ENCODE measurements at regions not wholly inside any gene's neighbourhood (a gene's known extent, or its start where the extent isn't known, plus 50 kb on each side); places are given as distances from the start of the nearest gene placed in this dataset.

DNA sequence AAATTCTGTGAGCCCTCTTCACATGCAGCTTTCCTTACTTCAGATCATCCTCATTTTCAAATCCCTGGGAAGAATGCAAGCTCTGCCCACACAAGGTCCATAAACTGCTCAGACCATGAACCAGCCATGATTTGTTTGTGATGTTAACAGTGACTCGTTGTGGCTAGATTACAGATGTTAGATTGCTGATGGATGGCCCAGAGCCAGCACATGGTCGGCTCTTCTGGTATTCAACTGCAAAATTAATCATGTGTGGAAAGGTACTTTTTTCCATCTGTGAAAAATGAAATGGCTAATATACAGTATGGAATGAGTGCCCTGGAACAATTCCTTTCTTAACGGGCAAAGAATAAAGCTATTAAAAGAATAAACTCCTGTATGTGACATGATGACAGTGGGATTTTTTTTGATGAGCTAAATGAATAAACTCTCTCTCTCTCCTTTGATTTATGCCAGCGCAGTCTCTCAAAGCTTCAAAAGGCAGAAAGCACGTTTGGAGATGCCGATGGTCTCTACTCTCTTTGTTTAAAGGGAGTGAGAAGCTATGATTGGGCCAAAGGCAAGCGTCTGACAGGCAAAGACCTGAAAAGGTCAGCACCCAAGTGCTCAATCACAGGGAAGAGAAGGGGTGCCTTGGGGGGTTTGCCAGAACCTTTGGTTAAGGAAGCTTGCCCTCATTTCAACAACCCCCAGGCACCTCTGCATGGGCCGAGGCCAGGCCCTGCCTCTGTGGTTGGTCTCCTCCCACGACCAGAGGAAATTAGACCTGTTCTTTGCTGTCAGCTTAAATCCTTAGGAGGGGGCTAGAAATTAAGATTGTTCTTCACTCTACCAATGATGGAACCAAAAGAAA is 444.0 kb upstream of the NFE2L3 start:
- TF ChIP-seq, protein P1, sequence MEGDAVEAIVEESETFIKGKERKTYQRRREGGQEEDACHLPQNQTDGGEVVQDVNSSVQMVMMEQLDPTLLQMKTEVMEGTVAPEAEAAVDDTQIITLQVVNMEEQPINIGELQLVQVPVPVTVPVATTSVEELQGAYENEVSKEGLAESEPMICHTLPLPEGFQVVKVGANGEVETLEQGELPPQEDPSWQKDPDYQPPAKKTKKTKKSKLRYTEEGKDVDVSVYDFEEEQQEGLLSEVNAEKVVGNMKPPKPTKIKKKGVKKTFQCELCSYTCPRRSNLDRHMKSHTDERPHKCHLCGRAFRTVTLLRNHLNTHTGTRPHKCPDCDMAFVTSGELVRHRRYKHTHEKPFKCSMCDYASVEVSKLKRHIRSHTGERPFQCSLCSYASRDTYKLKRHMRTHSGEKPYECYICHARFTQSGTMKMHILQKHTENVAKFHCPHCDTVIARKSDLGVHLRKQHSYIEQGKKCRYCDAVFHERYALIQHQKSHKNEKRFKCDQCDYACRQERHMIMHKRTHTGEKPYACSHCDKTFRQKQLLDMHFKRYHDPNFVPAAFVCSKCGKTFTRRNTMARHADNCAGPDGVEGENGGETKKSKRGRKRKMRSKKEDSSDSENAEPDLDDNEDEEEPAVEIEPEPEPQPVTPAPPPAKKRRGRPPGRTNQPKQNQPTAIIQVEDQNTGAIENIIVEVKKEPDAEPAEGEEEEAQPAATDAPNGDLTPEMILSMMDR (IDR thresholded peaks at IDR 0.05; ENCODE audit: insufficient read depth, low read length, poor library complexity, severe bottlenecking) = no peak
- no peaks in the 10 kb centered on the region for H3K27me3 ChIP-seq (replicated peaks; ENCODE audit: control insufficient read depth, insufficient read depth, low read length)
- H3K36me3 ChIP-seq (ENCODE audit: control insufficient read depth, insufficient read depth, low read length) = no peaks in the 10 kb centered on the region
- DNase-seq (ENCODE audit: extremely low read depth, insufficient read length) = no peak
- no peak overlapping the region for H3K4me3 ChIP-seq (replicated peaks; ENCODE audit: low read depth, low read length)

DNA sequence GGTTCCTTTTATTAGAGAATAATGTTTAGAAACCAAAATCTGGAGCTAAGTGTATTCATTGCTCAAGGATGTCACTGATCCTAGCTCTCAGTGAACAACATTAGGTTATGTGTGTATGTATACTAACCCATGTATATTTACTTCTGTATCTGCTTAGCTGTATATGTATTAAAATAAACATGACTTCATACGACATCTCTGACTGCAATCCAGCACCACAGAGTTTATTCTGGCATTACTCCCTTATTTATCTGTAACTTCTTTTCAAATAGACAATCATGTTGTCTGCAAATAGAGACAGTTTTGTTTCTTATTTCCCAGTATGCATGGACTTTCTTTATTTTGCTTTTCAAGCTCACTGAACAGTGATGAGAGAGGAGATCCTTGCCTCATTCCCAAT is 441.0 kb upstream of the NFE2L3 start:
- DNase-seq (ENCODE audit: extremely low read depth, insufficient read length) = no peak
- H3K36me3 ChIP-seq (ENCODE audit: control insufficient read depth, insufficient read depth, low read length) = no peaks in the 10 kb centered on the region
- peaks cover 1% of the 10 kb centered on the region; the same call in 1 of the 2 replicates for H3K27me3 ChIP-seq (replicated peaks; ENCODE audit: control insufficient read depth, insufficient read depth, low read length)
- H3K4me3 ChIP-seq (replicated peaks; ENCODE audit: low read depth, low read length) = no peak overlapping the region
- TF ChIP-seq, protein P1 (IDR thresholded peaks at IDR 0.05; ENCODE audit: insufficient read depth, low read length, poor library complexity, severe bottlenecking) = no peak

DNA sequence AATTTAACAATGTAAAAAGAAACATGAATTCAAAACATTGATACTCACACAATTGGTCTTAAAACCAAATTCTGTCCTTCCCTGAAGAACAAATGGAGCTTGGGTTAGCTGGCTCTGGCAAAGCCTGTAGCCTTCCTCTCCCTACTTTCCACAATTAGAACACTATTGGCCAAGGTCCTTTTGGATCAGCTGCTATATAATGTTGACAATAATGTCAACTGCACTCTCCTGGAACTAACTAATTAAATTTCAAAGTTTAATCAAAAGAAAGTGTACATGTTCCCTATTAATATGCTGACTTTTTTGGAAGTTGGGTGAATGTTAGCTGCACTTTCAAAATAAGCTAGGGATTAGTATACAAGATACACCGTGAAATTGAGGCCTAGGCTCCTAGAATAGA is 440.1 kb upstream of the NFE2L3 start:
- no peaks in the 10 kb centered on the region for H3K36me3 ChIP-seq (ENCODE audit: control insufficient read depth, insufficient read depth, low read length)
- H3K27me3 ChIP-seq (replicated peaks; ENCODE audit: control insufficient read depth, insufficient read depth, low read length) = peaks cover 1% of the 10 kb centered on the region; the same call in 1 of the 2 replicates
- DNase-seq (ENCODE audit: extremely low read depth, insufficient read length) = no peak
- H3K4me3 ChIP-seq (replicated peaks; ENCODE audit: low read depth, low read length) = no peak overlapping the region
- TF ChIP-seq, protein P1 (IDR thresholded peaks at IDR 0.05; ENCODE audit: insufficient read depth, low read length, poor library complexity, severe bottlenecking) = no peak

DNA sequence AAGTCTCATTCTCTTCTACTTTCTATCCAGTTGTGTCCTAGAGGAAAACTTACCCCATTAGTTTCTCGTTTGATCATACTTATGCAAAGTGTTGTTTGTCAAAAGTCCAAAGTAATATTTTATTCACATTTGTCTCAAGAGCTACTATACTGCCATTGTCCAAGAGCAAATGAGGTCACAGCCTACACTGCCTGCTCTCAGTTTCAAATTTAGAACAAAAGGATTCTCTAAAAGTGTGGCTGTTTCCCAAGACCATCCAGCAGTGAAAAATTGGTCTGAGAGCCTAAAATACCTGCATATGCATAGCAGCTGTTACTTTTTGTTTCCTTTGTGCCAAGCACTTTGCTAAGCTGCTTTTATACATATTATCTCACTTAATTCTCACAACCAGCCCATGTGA is 439.5 kb upstream of the NFE2L3 start:
- TF ChIP-seq, protein P1 (IDR thresholded peaks at IDR 0.05; ENCODE audit: insufficient read depth, low read length, poor library complexity, severe bottlenecking) = no peak
- no peak overlapping the region for H3K4me3 ChIP-seq (replicated peaks; ENCODE audit: low read depth, low read length)
- no peak for DNase-seq (ENCODE audit: extremely low read depth, insufficient read length)
- peaks cover 1% of the 10 kb centered on the region; the same call in 1 of the 2 replicates for H3K27me3 ChIP-seq (replicated peaks; ENCODE audit: control insufficient read depth, insufficient read depth, low read length)
- H3K36me3 ChIP-seq (ENCODE audit: control insufficient read depth, insufficient read depth, low read length) = no peaks in the 10 kb centered on the region

DNA sequence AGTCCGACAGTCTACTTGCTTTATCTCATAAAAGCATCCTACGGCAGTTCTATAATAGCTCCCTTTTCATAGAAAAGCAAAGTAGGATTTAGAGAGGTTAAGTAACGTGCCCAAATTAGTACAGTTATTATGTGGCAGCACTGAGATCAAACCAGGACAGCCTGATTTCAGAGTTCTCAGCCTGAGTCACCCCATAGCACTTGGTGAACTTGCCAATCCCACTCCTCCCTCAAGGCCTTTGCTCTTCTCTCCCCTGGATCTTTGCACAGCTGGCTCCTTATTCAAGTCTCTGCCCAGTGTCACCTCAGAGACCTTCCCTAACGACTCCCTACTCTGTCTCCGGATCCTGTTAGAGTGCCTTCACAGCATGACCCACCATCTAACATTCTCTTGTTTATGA is 438.0 kb upstream of the NFE2L3 start:
- Histone ChIP-seq H3K4me3 (replicated peaks; ENCODE audit: low read depth, low read length) (no peak overlapping the region), H3K27me3 (replicated peaks; ENCODE audit: control insufficient read depth, insufficient read depth, low read length) (peaks cover 1% of the 10 kb centered on the region; the same call in 1 of the 2 replicates), H3K36me3 (ENCODE audit: control insufficient read depth, insufficient read depth, low read length) (no peaks in the 10 kb centered on the region)
- no peak for DNase-seq (ENCODE audit: extremely low read depth, insufficient read length)
- TF ChIP-seq, protein P1 (IDR thresholded peaks at IDR 0.05; ENCODE audit: insufficient read depth, low read length, poor library complexity, severe bottlenecking) = no peak

Data from GM06990 (cell line).